ENCODE measurements at regions not wholly inside any gene's neighbourhood (a gene's known extent, or its start where the extent isn't known, plus 50 kb on each side); places are given as distances from the start of the nearest gene placed in this dataset.

DNA sequence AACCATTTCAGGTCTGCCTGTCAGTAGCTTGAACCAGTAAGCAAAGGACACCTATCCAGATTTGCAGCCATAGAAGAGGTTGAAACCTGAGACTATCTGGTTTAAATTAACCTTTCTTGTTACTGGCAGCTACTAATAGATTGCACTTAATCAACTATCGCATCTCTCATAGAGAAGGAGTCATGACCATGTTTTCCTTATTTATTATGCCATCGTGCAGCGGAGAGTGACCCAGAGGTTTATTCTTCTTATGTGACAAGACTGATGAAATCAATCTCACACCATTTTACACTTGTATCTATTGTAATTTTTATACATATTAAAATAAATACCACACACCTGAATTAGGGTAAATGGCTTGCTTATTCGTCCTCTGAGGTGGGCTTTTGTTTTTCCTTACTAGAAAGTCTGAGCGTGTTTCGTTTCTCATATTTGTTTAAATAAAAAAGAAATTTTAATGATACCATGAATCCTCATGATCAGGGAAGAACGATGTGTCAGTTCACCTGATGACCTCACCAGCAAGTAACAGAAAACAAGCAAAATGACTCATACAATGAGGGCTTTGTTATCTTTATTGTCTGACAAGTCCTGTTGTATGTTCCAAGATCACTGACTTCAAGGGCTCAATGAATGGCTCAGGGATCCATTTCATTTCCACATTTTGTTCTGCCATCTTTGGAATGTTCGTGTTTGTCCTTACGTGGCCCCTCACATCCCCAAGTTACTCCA, 379.5 kb upstream of the DPH6 start:
- H3K27me3 ChIP-seq (ENCODE audit: control insufficient read depth in 1 of 2, insufficient read depth in 1 of 2, low read length in 2 of 2) = no peaks in the 10 kb centered on the region
- no peaks in the 10 kb centered on the region for H3K4me1 ChIP-seq (ENCODE audit: control insufficient read depth, insufficient read depth, low read depth, low read length)
- H3K4ac ChIP-seq (ENCODE audit: low read depth in 1 of 2, low read length in 2 of 2) = no peak overlapping the region
- H3K4me2 ChIP-seq (ENCODE audit: low read length, poor library complexity, severe bottlenecking) = no peak overlapping the region
- H2BK120ac ChIP-seq (ENCODE audit: low read depth, low read length) = no peak overlapping the region
- no peak overlapping the region for H3K27ac ChIP-seq (ENCODE audit: low read length, poor library complexity, severe bottlenecking)
- no peak overlapping the region for H2AFZ ChIP-seq (ENCODE audit: low read depth, low read length)
- no peak overlapping the region for H4K8ac ChIP-seq (ENCODE audit: low read length)
- no peaks in the 10 kb centered on the region for H3K79me1 ChIP-seq (replicated peaks; ENCODE audit: low read length, poor library complexity, severe bottlenecking)
- H3K23ac ChIP-seq (ENCODE audit: low read length in 2 of 2) = no peak overlapping the region
- H2BK15ac ChIP-seq (ENCODE audit: low read depth, poor library complexity, severe bottlenecking) = no peak overlapping the region
- no peak for DNase-seq
- no peaks in the 10 kb centered on the region for H3K36me3 ChIP-seq (ENCODE audit: control insufficient read depth in 1 of 2, insufficient read depth in 2 of 2, low read depth in 1 of 2, low read length in 2 of 2)
- 95% methylated on average over 6 of the region's 9 CpGs for WGBS
- H4K91ac ChIP-seq (ENCODE audit: low read length) = no peak overlapping the region
- no peak overlapping the region for H2BK12ac ChIP-seq (ENCODE audit: low read length in 2 of 2)
- no peaks in the 10 kb centered on the region for H3K9me3 ChIP-seq (ENCODE audit: control insufficient read depth, low read length)
- H3K9ac ChIP-seq (ENCODE audit: low read length) = no peak overlapping the region
- no peak overlapping the region for H3K14ac ChIP-seq (ENCODE audit: low read length in 2 of 2)
- no peak overlapping the region for H3K18ac ChIP-seq (ENCODE audit: low read depth in 1 of 2, low read length in 2 of 2)
- H3K4me3 ChIP-seq (ENCODE audit: insufficient read depth in 1 of 2, low read depth in 1 of 2, low read length in 2 of 2) = no peak overlapping the region
- H2BK5ac ChIP-seq (ENCODE audit: low read depth, low read length, poor library complexity, severe bottlenecking) = no peak overlapping the region
- no peak overlapping the region for H2AK5ac ChIP-seq (ENCODE audit: low read length, severe bottlenecking)

GRCh38 chr15:35926007-35926380, 380.0 kb upstream of the DPH6 start:
- H2BK120ac ChIP-seq (ENCODE audit: low read depth, low read length) = no peak overlapping the region
- H3K79me1 ChIP-seq (replicated peaks; ENCODE audit: low read length, poor library complexity, severe bottlenecking) = no peaks in the 10 kb centered on the region
- no peak overlapping the region for H3K14ac ChIP-seq (ENCODE audit: low read length in 2 of 2)
- H4K8ac ChIP-seq (ENCODE audit: low read length) = no peak overlapping the region
- no peak overlapping the region for H3K23ac ChIP-seq (ENCODE audit: low read length in 2 of 2)
- no peaks in the 10 kb centered on the region for H3K4me1 ChIP-seq (ENCODE audit: control insufficient read depth, insufficient read depth, low read depth, low read length)
- no peak overlapping the region for H3K4me3 ChIP-seq (ENCODE audit: insufficient read depth in 1 of 2, low read depth in 1 of 2, low read length in 2 of 2)
- no peak overlapping the region for H2AK5ac ChIP-seq (ENCODE audit: low read length, severe bottlenecking)
- H3K9me3 ChIP-seq (ENCODE audit: control insufficient read depth, low read length) = no peaks in the 10 kb centered on the region
- no peak overlapping the region for H4K91ac ChIP-seq (ENCODE audit: low read length)
- H3K27ac ChIP-seq (ENCODE audit: low read length, poor library complexity, severe bottlenecking) = no peak overlapping the region
- no peak overlapping the region for H2AFZ ChIP-seq (ENCODE audit: low read depth, low read length)
- no peak overlapping the region for H3K9ac ChIP-seq (ENCODE audit: low read length)
- no peak overlapping the region for H2BK15ac ChIP-seq (ENCODE audit: low read depth, poor library complexity, severe bottlenecking)
- H2BK12ac ChIP-seq (ENCODE audit: low read length in 2 of 2) = no peak overlapping the region
- peak; percentile 12 for DNase-seq
- H2BK5ac ChIP-seq (ENCODE audit: low read depth, low read length, poor library complexity, severe bottlenecking) = no peak overlapping the region
- no peaks in the 10 kb centered on the region for H3K36me3 ChIP-seq (ENCODE audit: control insufficient read depth in 1 of 2, insufficient read depth in 2 of 2, low read depth in 1 of 2, low read length in 2 of 2)
- no peak overlapping the region for H3K4ac ChIP-seq (ENCODE audit: low read depth in 1 of 2, low read length in 2 of 2)
- no peak overlapping the region for H3K18ac ChIP-seq (ENCODE audit: low read depth in 1 of 2, low read length in 2 of 2)
- H3K4me2 ChIP-seq (ENCODE audit: low read length, poor library complexity, severe bottlenecking) = no peak overlapping the region
- H3K27me3 ChIP-seq (ENCODE audit: control insufficient read depth in 1 of 2, insufficient read depth in 1 of 2, low read length in 2 of 2) = no peaks in the 10 kb centered on the region

GRCh38 chr15:35928847-35929246, 382.9 kb upstream of the DPH6 start:
- no peaks in the 10 kb centered on the region for H3K9me3 ChIP-seq (ENCODE audit: control insufficient read depth, low read length)
- no peak overlapping the region for H3K4ac ChIP-seq (ENCODE audit: low read depth in 1 of 2, low read length in 2 of 2)
- H3K23ac ChIP-seq (ENCODE audit: low read length in 2 of 2) = no peak overlapping the region
- H2AK5ac ChIP-seq (ENCODE audit: low read length, severe bottlenecking) = no peak overlapping the region
- no peak overlapping the region for H3K14ac ChIP-seq (ENCODE audit: low read length in 2 of 2)
- no peak overlapping the region for H4K91ac ChIP-seq (ENCODE audit: low read length)
- H3K4me3 ChIP-seq (ENCODE audit: insufficient read depth in 1 of 2, low read depth in 1 of 2, low read length in 2 of 2) = no peak overlapping the region
- H2BK15ac ChIP-seq (ENCODE audit: low read depth, poor library complexity, severe bottlenecking) = no peak overlapping the region
- no peak overlapping the region for H3K9ac ChIP-seq (ENCODE audit: low read length)
- H3K36me3 ChIP-seq (ENCODE audit: control insufficient read depth in 1 of 2, insufficient read depth in 2 of 2, low read depth in 1 of 2, low read length in 2 of 2) = no peaks in the 10 kb centered on the region
- 100% methylated on average over 1 of the region's 2 CpGs for WGBS
- H3K27ac ChIP-seq (ENCODE audit: low read length, poor library complexity, severe bottlenecking) = no peak overlapping the region
- no peak overlapping the region for H2AFZ ChIP-seq (ENCODE audit: low read depth, low read length)
- no peaks in the 10 kb centered on the region for H3K4me1 ChIP-seq (ENCODE audit: control insufficient read depth, insufficient read depth, low read depth, low read length)
- H3K18ac ChIP-seq (ENCODE audit: low read depth in 1 of 2, low read length in 2 of 2) = no peak overlapping the region
- no peak overlapping the region for H2BK5ac ChIP-seq (ENCODE audit: low read depth, low read length, poor library complexity, severe bottlenecking)
- H4K8ac ChIP-seq (ENCODE audit: low read length) = no peak overlapping the region
- no peak for DNase-seq
- H3K27me3 ChIP-seq (ENCODE audit: control insufficient read depth in 1 of 2, insufficient read depth in 1 of 2, low read length in 2 of 2) = no peaks in the 10 kb centered on the region
- no peak overlapping the region for H2BK12ac ChIP-seq (ENCODE audit: low read length in 2 of 2)
- no peak overlapping the region for H2BK120ac ChIP-seq (ENCODE audit: low read depth, low read length)
- H3K4me2 ChIP-seq (ENCODE audit: low read length, poor library complexity, severe bottlenecking) = no peak overlapping the region
- H3K79me1 ChIP-seq (replicated peaks; ENCODE audit: low read length, poor library complexity, severe bottlenecking) = no peaks in the 10 kb centered on the region

GRCh38 chr15:35929740-35930444, 383.9 kb upstream of the DPH6 start:
- H3K9me3 ChIP-seq (ENCODE audit: control insufficient read depth, low read length) = no peaks in the 10 kb centered on the region
- H3K36me3 ChIP-seq (ENCODE audit: control insufficient read depth in 1 of 2, insufficient read depth in 2 of 2, low read depth in 1 of 2, low read length in 2 of 2) = no peaks in the 10 kb centered on the region
- H3K4me1 ChIP-seq (ENCODE audit: control insufficient read depth, insufficient read depth, low read depth, low read length) = no peaks in the 10 kb centered on the region
- no peak overlapping the region for H2BK5ac ChIP-seq (ENCODE audit: low read depth, low read length, poor library complexity, severe bottlenecking)
- no peak overlapping the region for H2AFZ ChIP-seq (ENCODE audit: low read depth, low read length)
- H4K91ac ChIP-seq (ENCODE audit: low read length) = no peak overlapping the region
- no peak overlapping the region for H2BK12ac ChIP-seq (ENCODE audit: low read length in 2 of 2)
- no peak overlapping the region for H3K4me2 ChIP-seq (ENCODE audit: low read length, poor library complexity, severe bottlenecking)
- DNase-seq = no peak
- 98% methylated on average over 3 of the region's 4 CpGs for WGBS
- no peaks in the 10 kb centered on the region for H3K79me1 ChIP-seq (replicated peaks; ENCODE audit: low read length, poor library complexity, severe bottlenecking)
- H3K4ac ChIP-seq (ENCODE audit: low read depth in 1 of 2, low read length in 2 of 2) = no peak overlapping the region
- no peaks in the 10 kb centered on the region for H3K27me3 ChIP-seq (ENCODE audit: control insufficient read depth in 1 of 2, insufficient read depth in 1 of 2, low read length in 2 of 2)
- no peak overlapping the region for H3K14ac ChIP-seq (ENCODE audit: low read length in 2 of 2)
- no peak overlapping the region for H3K23ac ChIP-seq (ENCODE audit: low read length in 2 of 2)
- H3K4me3 ChIP-seq (ENCODE audit: insufficient read depth in 1 of 2, low read depth in 1 of 2, low read length in 2 of 2) = no peak overlapping the region
- no peak overlapping the region for H4K8ac ChIP-seq (ENCODE audit: low read length)
- H2BK120ac ChIP-seq (ENCODE audit: low read depth, low read length) = no peak overlapping the region
- H2AK5ac ChIP-seq (ENCODE audit: low read length, severe bottlenecking) = no peak overlapping the region
- no peak overlapping the region for H2BK15ac ChIP-seq (ENCODE audit: low read depth, poor library complexity, severe bottlenecking)
- H3K9ac ChIP-seq (ENCODE audit: low read length) = no peak overlapping the region
- H3K18ac ChIP-seq (ENCODE audit: low read depth in 1 of 2, low read length in 2 of 2) = no peak overlapping the region
- no peak overlapping the region for H3K27ac ChIP-seq (ENCODE audit: low read length, poor library complexity, severe bottlenecking)
